Endodermal cell (in vitro differentiated cells): ENCODE measurements at regions not wholly inside any gene's neighbourhood (a gene's known extent, or its start where the extent isn't known, plus 50 kb on each side); places are given as distances from the start of the nearest gene placed in this dataset.

ENCODE experiments used
- DNase-seq: peaks from one replicate; pipeline ENCODE4 v3.0.0-alpha.2; 2017
- H3K27ac ChIP-seq: 2 replicates; pipeline ENCODE4 v1.5.1; 2013; ENCODE audit warnings: mild to moderate bottlenecking, low read depth, low read length, moderate library complexity
- H3K27me3 ChIP-seq: 2 replicates; pipeline ENCODE4 v1.6.1; 2013; ENCODE audit warnings: mild to moderate bottlenecking, low read length, moderate library complexity; ENCODE audit not compliant: insufficient read depth, control insufficient read depth, poor library complexity, severe bottlenecking
- H3K36me3 ChIP-seq: 2 replicates; pipeline ENCODE4 v1.7.0; 2013; ENCODE audit warnings: mild to moderate bottlenecking, low read length, moderate library complexity; ENCODE audit not compliant: control insufficient read depth, insufficient read depth
- H3K4me1 ChIP-seq: one replicate; pipeline ENCODE4 v1.7.0; 2013; ENCODE audit warnings: low read length; ENCODE audit not compliant: control insufficient read depth, insufficient read depth
- H3K4me3 ChIP-seq: 2 replicates; pipeline ENCODE4 v1.5.1; 2013; ENCODE audit warnings: mild to moderate bottlenecking, low read length, moderate library complexity
- H3K9ac ChIP-seq: 2 replicates; pipeline ENCODE4 v1.6.1; 2013; ENCODE audit warnings: mild to moderate bottlenecking, low read length, moderate library complexity; ENCODE audit not compliant: poor library complexity, severe bottlenecking; ENCODE audit errors: extremely low read depth
- H3K9me3 ChIP-seq: 2 replicates; pipeline ENCODE4 v1.6.1; 2013; ENCODE audit warnings: mild to moderate bottlenecking, low read length, moderate library complexity; ENCODE audit not compliant: control insufficient read depth
- H3K27ac Mint-ChIP-seq: 2 replicates; pipeline ENCODE4 v1.8.0; 2020; ENCODE audit warnings: mixed read lengths
- H3K27me3 Mint-ChIP-seq: 2 replicates; pipeline ENCODE4 v1.8.0; 2021; ENCODE audit warnings: mild to moderate bottlenecking, mixed read lengths; ENCODE audit not compliant: insufficient read depth
- H3K36me3 Mint-ChIP-seq: 2 replicates; pipeline ENCODE4 v1.8.0; 2020; ENCODE audit warnings: low read depth, mixed read lengths
- H3K4me1 Mint-ChIP-seq: 2 replicates; pipeline ENCODE4 v1.8.0; 2020; ENCODE audit warnings: mixed read lengths
- H3K4me3 Mint-ChIP-seq: 2 replicates; pipeline ENCODE4 v1.8.0; 2020; ENCODE audit warnings: mild to moderate bottlenecking, moderate library complexity, mixed read lengths
- H3K9me3 Mint-ChIP-seq: 2 replicates; pipeline ENCODE4 v1.8.0; 2020; ENCODE audit warnings: mild to moderate bottlenecking, mixed read lengths
- WGBS, 2 experiments: methylation state at CpG; one replicate each; pipeline versions ENCODE4 v1.1.5 to v1.1.7; 2013; ENCODE audit warnings: missing lambda C conversion rate in 2 of 2, mixed read lengths in 1 of 2; ENCODE audit not compliant: insufficient coverage in 1 of 2, insufficient read length in 1 of 2; 5-methylcytosine and 5-hydroxymethylcytosine counted together
- TF ChIP-seq, protein P1 (sequence below): fragments of 200-600 bp; sonication (generic); conservative IDR thresholded peaks from 2 replicates; pipeline ENCODE4 v1.5.0; 2021; ENCODE audit warnings: antibody characterized with exemption, mild to moderate bottlenecking

DNA sequence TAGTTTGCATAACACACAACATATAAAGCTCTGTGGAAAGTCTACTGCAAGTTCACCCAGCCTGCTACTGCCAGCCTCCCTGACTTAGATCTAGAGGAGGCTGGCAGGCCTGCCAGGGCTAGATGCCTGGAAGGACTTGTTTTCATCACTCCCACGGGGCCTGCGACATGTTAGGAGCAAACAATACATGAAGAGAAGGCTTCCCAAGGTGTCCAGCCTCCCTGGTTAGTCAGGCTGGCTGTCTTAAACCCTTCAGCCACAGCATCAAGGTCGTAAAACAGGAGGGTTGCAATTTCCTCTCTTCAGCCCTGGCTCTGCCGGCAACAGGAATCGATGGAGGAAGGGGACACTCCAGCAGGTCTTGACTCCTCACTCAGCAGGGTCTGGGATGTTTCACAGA, 104.5 kb downstream of the NGF start:
- no peaks in the 10 kb centered on the region for H3K4me1 ChIP-seq
- no peaks in the 10 kb centered on the region for H3K9me3 ChIP-seq
- Mint-ChIP-seq H3K27ac (no peak overlapping the region), H3K36me3 (no peaks in the 10 kb centered on the region), H3K4me1 (peaks cover 3% of the 10 kb centered on the region), H3K9me3 (no peaks in the 10 kb centered on the region), H3K4me3 (no peak overlapping the region), H3K27me3 (no peaks in the 10 kb centered on the region)
- DNase-seq = no peak
- H3K36me3 ChIP-seq = no peaks in the 10 kb centered on the region
- no peaks in the 10 kb centered on the region for H3K27me3 ChIP-seq
- TF ChIP-seq, protein P1, sequence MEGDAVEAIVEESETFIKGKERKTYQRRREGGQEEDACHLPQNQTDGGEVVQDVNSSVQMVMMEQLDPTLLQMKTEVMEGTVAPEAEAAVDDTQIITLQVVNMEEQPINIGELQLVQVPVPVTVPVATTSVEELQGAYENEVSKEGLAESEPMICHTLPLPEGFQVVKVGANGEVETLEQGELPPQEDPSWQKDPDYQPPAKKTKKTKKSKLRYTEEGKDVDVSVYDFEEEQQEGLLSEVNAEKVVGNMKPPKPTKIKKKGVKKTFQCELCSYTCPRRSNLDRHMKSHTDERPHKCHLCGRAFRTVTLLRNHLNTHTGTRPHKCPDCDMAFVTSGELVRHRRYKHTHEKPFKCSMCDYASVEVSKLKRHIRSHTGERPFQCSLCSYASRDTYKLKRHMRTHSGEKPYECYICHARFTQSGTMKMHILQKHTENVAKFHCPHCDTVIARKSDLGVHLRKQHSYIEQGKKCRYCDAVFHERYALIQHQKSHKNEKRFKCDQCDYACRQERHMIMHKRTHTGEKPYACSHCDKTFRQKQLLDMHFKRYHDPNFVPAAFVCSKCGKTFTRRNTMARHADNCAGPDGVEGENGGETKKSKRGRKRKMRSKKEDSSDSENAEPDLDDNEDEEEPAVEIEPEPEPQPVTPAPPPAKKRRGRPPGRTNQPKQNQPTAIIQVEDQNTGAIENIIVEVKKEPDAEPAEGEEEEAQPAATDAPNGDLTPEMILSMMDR = no peak
- no peak overlapping the region for H3K9ac ChIP-seq
- no peak overlapping the region for H3K27ac ChIP-seq
- no peak overlapping the region for H3K4me3 ChIP-seq
- 85 to 88% methylated on average over 3 to 5 of the region's 5 CpGs for WGBS, 2 experiments

DNA sequence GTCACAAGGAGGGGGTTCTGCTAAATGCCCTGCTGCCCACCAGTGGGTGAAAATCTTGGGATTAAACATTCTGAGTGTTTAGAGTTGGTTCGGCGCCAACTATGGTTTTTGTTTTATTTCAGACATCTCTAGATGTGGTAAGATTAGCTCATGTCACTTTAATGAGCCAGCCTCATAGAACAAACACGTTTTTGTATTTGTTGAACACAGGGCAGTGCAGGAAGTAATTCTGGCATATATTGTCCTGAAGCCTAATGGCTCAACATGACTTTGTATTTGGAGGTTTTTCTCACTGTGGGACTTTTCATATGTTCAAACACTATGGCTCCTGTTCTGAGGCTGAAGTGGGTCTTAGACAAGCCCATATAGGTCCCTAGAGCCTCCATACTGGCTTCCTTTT, 107.8 kb downstream of the NGF start:
- no peaks in the 10 kb centered on the region for H3K27me3 Mint-ChIP-seq
- no peak overlapping the region for H3K27ac Mint-ChIP-seq
- no peaks in the 10 kb centered on the region for H3K4me1 Mint-ChIP-seq
- DNase-seq = no peak
- no peak overlapping the region for H3K4me3 Mint-ChIP-seq
- H3K9me3 Mint-ChIP-seq = no peaks in the 10 kb centered on the region
- no peaks in the 10 kb centered on the region for H3K9me3 ChIP-seq
- H3K36me3 ChIP-seq = no peaks in the 10 kb centered on the region
- H3K36me3 Mint-ChIP-seq = no peaks in the 10 kb centered on the region
- H3K9ac ChIP-seq = no peak overlapping the region
- H3K4me1 ChIP-seq = no peaks in the 10 kb centered on the region
- no peaks in the 10 kb centered on the region for H3K27me3 ChIP-seq
- H3K27ac ChIP-seq = no peak overlapping the region
- no peak overlapping the region for H3K4me3 ChIP-seq
- TF ChIP-seq, protein P1 = no peak
- 85 to 89% methylated on average over 3 of the region's 3 CpGs for WGBS, 2 experiments

DNA sequence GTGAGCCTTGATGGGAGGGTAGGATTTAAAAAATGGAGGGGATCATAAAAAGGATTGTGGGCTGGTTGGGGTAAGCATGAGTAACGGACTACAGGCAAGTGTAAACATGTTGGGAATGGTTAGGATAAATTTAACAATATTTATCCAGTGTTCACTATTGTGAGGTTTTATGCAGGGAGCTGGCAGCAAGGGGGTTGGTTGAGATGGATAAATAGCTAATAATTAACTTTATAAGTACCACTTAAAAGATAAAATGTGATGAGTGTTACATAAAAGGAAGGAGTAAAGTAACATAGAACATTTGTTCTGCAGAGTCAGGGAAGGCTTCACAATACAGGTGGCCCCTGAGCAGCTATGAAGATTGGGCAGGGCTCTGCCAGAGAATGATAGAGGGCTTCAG, 109.0 kb downstream of the NGF start:
- WGBS, 2 experiments = 100% methylated on average over 1 of the region's 1 CpG; no CpG with 5 or more reads in 1 of the 2 experiments
- no peaks in the 10 kb centered on the region for H3K36me3 Mint-ChIP-seq
- no peak overlapping the region for H3K27ac Mint-ChIP-seq
- no peaks in the 10 kb centered on the region for H3K9me3 Mint-ChIP-seq
- H3K4me1 Mint-ChIP-seq = no peaks in the 10 kb centered on the region
- H3K4me1 ChIP-seq = no peaks in the 10 kb centered on the region
- TF ChIP-seq, protein P1 = no peak
- H3K4me3 ChIP-seq = no peak overlapping the region
- no peaks in the 10 kb centered on the region for H3K27me3 ChIP-seq
- H3K36me3 ChIP-seq = no peaks in the 10 kb centered on the region
- no peak overlapping the region for H3K27ac ChIP-seq
- no peaks in the 10 kb centered on the region for H3K9me3 ChIP-seq
- no peak overlapping the region for H3K4me3 Mint-ChIP-seq
- DNase-seq = no peak
- no peak overlapping the region for H3K9ac ChIP-seq
- H3K27me3 Mint-ChIP-seq = no peaks in the 10 kb centered on the region
